ENCODE measurements at regions not wholly inside any gene's neighbourhood (a gene's known extent, or its start where the extent isn't known, plus 50 kb on each side); places are given as distances from the start of the nearest gene placed in this dataset.

- TF ChIP-seq SUZ12 (IDR thresholded peaks at IDR 0.05): no peak
- no peak for TF ChIP-seq CTBP1 (IDR thresholded peaks at IDR 0.05; ENCODE audit: borderline replicate concordance)
These were observed 101.3 kb upstream of the CTBP2 start for GRCh38 chr10:125261491-125262186.
